ENCODE measurements at regions not wholly inside any gene's neighbourhood (a gene's known extent, or its start where the extent isn't known, plus 50 kb on each side); places are given as distances from the start of the nearest gene placed in this dataset.

- TF ChIP-seq USF2 (IDR thresholded peaks at IDR 0.05; ENCODE audit: borderline replicate concordance, low read depth, low read length): no peak
- TF ChIP-seq, protein P1, sequence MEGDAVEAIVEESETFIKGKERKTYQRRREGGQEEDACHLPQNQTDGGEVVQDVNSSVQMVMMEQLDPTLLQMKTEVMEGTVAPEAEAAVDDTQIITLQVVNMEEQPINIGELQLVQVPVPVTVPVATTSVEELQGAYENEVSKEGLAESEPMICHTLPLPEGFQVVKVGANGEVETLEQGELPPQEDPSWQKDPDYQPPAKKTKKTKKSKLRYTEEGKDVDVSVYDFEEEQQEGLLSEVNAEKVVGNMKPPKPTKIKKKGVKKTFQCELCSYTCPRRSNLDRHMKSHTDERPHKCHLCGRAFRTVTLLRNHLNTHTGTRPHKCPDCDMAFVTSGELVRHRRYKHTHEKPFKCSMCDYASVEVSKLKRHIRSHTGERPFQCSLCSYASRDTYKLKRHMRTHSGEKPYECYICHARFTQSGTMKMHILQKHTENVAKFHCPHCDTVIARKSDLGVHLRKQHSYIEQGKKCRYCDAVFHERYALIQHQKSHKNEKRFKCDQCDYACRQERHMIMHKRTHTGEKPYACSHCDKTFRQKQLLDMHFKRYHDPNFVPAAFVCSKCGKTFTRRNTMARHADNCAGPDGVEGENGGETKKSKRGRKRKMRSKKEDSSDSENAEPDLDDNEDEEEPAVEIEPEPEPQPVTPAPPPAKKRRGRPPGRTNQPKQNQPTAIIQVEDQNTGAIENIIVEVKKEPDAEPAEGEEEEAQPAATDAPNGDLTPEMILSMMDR (IDR thresholded peaks at IDR 0.05): no peak
- TF ChIP-seq EP300 (IDR thresholded peaks at IDR 0.05; ENCODE audit: borderline replicate concordance in 1 of 2, low read depth in 1 of 2, low read length in 1 of 2): no peak
- no peak for TF ChIP-seq MXI1 (IDR thresholded peaks at IDR 0.05; ENCODE audit: low read depth, low read length)
- no peak for TF ChIP-seq RFX5 (IDR thresholded peaks at IDR 0.05; ENCODE audit: low read length)
- TF ChIP-seq FOXM1 (IDR thresholded peaks at IDR 0.05; ENCODE audit: low read depth): no peak
- no peak for TF ChIP-seq POLR2AphosphoS5 (IDR thresholded peaks at IDR 0.05; ENCODE audit: low read depth, low read length)
- TF ChIP-seq MEF2A (IDR thresholded peaks at IDR 0.05; ENCODE audit: borderline replicate concordance, low read depth): no peak
- no peak for TF ChIP-seq REST (IDR thresholded peaks at IDR 0.05; ENCODE audit: low read depth, low read length)
- TF ChIP-seq YY1 (IDR thresholded peaks at IDR 0.05; ENCODE audit: low read depth): no peak
- TF ChIP-seq, protein P2, sequence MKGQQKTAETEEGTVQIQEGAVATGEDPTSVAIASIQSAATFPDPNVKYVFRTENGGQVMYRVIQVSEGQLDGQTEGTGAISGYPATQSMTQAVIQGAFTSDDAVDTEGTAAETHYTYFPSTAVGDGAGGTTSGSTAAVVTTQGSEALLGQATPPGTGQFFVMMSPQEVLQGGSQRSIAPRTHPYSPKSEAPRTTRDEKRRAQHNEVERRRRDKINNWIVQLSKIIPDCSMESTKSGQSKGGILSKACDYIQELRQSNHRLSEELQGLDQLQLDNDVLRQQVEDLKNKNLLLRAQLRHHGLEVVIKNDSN (IDR thresholded peaks at IDR 0.05; ENCODE audit: borderline replicate concordance, low read depth): no peak
- no peak for TF ChIP-seq GABPA (IDR thresholded peaks at IDR 0.05; ENCODE audit: low read depth)
- no peak for TF ChIP-seq SMC3 (IDR thresholded peaks at IDR 0.05; ENCODE audit: low read depth, low read length)
- no peak for TF ChIP-seq NRF1 (IDR thresholded peaks at IDR 0.05; ENCODE audit: low read depth, low read length)
Observed at GRCh38 chr13:22979952-22980351, 200.8 kb upstream of the SGCG start.

Measured in SK-N-SH (cell line).